Gastrocnemius medialis (tissue), 4 donors: ENCODE measurements at regions not wholly inside any gene's neighbourhood (a gene's known extent, or its start where the extent isn't known, plus 50 kb on each side); places are given as distances from the start of the nearest gene placed in this dataset.

Experiments used
- POLR2A ChIP-seq, 2 donors: fragments of 450-650 bp; IDR thresholded peaks; one replicate each; pipeline ENCODE4 v1.6.1; 2017; ENCODE audit warnings: antibody characterized with exemption in 2 of 2, mild to moderate bottlenecking in 2 of 2, moderate library complexity in 2 of 2
- TF ChIP-seq, protein P1 (sequence below), 5 experiments: fragments of 450-650 bp in 3 of 5; fragments of 200-600 bp in 2 of 5; sonication (generic) in 2 of 5; IDR thresholded peaks in 4 of 5; conservative IDR thresholded peaks in 1 of 5; 1 replicate in 4 of 5; 2 replicates in 1 of 5; pipeline ENCODE4 v1.5.1; 2016 to 2019; ENCODE audit warnings: antibody characterized with exemption in 5 of 5, mild to moderate bottlenecking in 3 of 5, moderate library complexity in 3 of 5

GRCh38 chr1:34650090-34650489, 104.8 kb upstream of the GJB5 start:
- TF ChIP-seq, protein P1, sequence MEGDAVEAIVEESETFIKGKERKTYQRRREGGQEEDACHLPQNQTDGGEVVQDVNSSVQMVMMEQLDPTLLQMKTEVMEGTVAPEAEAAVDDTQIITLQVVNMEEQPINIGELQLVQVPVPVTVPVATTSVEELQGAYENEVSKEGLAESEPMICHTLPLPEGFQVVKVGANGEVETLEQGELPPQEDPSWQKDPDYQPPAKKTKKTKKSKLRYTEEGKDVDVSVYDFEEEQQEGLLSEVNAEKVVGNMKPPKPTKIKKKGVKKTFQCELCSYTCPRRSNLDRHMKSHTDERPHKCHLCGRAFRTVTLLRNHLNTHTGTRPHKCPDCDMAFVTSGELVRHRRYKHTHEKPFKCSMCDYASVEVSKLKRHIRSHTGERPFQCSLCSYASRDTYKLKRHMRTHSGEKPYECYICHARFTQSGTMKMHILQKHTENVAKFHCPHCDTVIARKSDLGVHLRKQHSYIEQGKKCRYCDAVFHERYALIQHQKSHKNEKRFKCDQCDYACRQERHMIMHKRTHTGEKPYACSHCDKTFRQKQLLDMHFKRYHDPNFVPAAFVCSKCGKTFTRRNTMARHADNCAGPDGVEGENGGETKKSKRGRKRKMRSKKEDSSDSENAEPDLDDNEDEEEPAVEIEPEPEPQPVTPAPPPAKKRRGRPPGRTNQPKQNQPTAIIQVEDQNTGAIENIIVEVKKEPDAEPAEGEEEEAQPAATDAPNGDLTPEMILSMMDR (IDR thresholded peaks at IDR 0.05 in 4 of 5, conservative IDR thresholded peaks at IDR 0.05 in 1 of 5): no peak
- TF ChIP-seq POLR2A (IDR thresholded peaks at IDR 0.05): no peak
